ENCODE measurements at regions not wholly inside any gene's neighbourhood (a gene's known extent, or its start where the extent isn't known, plus 50 kb on each side); places are given as distances from the start of the nearest gene placed in this dataset.
"Not testable (repeated sequence)": the region's sequence is repeated elsewhere in the genome, so short reads cannot be mapped to it uniquely, and the experiment has no call there.

- H3K4me3 ChIP-seq = no peak overlapping the region
- intact Hi-C loops (cut with DNase I; ENCODE audit: low total_unique reads) = no loop called here
- WGBS, 5 donors = 67 to 93% (median 79%) methylated on average over 1 of the region's 1 CpG
- no peak for DNase-seq
- no peak for TF ChIP-seq POLR2A (IDR thresholded peaks at IDR 0.05)
- TF ChIP-seq EP300 (IDR thresholded peaks at IDR 0.05) = no peak
- TF ChIP-seq, protein P1, sequence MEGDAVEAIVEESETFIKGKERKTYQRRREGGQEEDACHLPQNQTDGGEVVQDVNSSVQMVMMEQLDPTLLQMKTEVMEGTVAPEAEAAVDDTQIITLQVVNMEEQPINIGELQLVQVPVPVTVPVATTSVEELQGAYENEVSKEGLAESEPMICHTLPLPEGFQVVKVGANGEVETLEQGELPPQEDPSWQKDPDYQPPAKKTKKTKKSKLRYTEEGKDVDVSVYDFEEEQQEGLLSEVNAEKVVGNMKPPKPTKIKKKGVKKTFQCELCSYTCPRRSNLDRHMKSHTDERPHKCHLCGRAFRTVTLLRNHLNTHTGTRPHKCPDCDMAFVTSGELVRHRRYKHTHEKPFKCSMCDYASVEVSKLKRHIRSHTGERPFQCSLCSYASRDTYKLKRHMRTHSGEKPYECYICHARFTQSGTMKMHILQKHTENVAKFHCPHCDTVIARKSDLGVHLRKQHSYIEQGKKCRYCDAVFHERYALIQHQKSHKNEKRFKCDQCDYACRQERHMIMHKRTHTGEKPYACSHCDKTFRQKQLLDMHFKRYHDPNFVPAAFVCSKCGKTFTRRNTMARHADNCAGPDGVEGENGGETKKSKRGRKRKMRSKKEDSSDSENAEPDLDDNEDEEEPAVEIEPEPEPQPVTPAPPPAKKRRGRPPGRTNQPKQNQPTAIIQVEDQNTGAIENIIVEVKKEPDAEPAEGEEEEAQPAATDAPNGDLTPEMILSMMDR (IDR thresholded peaks at IDR 0.05) = no peak
- TF ChIP-seq POLR2AphosphoS5 (IDR thresholded peaks at IDR 0.05) = no peak
- H3K9me3 ChIP-seq = no peaks in the 10 kb centered on the region
- no peaks in the 10 kb centered on the region for H3K27me3 ChIP-seq
- no peaks in the 10 kb centered on the region for H3K36me3 ChIP-seq
- H3K4me1 ChIP-seq = no peaks in the 10 kb centered on the region
- no peak overlapping the region for H3K27ac ChIP-seq
Measured at GRCh38 chr6:19562468-19562867, 274.7 kb upstream of the ID4 start.

DNA sequence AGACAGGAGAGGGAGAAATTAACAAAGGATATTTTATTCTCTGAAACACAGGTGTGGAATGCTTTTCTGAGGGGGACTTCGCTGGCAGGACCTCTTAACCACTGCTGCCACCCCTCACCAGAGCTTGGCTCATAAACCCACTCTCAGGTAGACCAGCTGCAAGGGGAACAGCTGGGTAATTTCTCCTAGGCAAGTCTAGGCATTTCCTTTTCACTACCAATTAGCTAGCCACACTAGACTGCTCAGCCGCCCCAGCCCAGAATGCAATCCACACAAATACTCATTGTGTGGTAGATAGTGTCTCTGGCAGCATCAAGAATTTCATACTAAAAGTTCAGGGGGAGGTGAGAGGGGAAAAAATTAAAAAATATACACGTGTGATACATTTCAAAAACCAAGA is 267.6 kb upstream of the ID4 start:
- no peak overlapping the region for H3K4me3 ChIP-seq
- intact Hi-C loops (cut with DNase I; ENCODE audit: low total_unique reads) = no loop called here
- no peaks in the 10 kb centered on the region for H3K9me3 ChIP-seq

DNA sequence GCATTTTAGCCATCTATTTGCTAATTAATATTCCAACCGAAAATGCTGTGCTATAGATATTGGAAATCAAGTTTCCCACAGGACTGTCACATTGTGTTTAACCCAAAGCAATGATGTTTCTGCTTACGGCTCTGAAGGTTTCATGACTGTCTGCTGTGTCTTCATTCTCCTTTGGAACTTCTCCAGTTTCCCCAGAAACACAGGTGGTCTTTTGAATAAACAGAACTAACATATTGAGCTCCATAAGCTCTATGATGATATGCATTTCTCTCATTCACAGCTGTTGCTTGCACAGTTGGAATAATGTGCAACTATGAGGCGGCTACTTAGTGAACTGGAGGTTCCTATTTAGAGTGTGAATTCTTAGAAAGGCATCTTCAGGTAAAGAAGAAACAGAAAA is 266.0 kb upstream of the ID4 start:
- intact Hi-C loops (cut with DNase I; ENCODE audit: low total_unique reads) = no loop called here
- TF ChIP-seq, protein P1 (IDR thresholded peaks at IDR 0.05) = no peak
- TF ChIP-seq POLR2A (IDR thresholded peaks at IDR 0.05) (no peak), EP300 (IDR thresholded peaks at IDR 0.05) (no peak)

More for the DNA sequence above, 267.6 kb upstream of the ID4 start:
- Histone ChIP-seq H3K36me3 (no peaks in the 10 kb centered on the region), H3K27me3 (no peaks in the 10 kb centered on the region), H3K27ac (no peak overlapping the region), H3K4me1 (no peaks in the 10 kb centered on the region)
- 55 to 66% (median 60%) methylated on average over 3 of the region's 3 CpGs for WGBS, 5 donors
- TF ChIP-seq POLR2A (IDR thresholded peaks at IDR 0.05) (no peak), POLR2AphosphoS5 (IDR thresholded peaks at IDR 0.05) (no peak), EP300 (IDR thresholded peaks at IDR 0.05) (no peak)
- TF ChIP-seq, protein P1 (IDR thresholded peaks at IDR 0.05) = no peak
- DNase-seq = no peak

GRCh38 chr6:19578481-19578880 is 258.7 kb upstream of the ID4 start:
- Histone ChIP-seq H3K4me3 (no peak overlapping the region), H3K27me3 (no peaks in the 10 kb centered on the region), H3K4me1 (no peaks in the 10 kb centered on the region), H3K36me3 (no peaks in the 10 kb centered on the region), H3K27ac (no peak overlapping the region), H3K9me3 (peaks cover 0 to 19% (median 11%) of the 10 kb centered on the region in 4 donors)
- intact Hi-C loops (cut with DNase I; ENCODE audit: low total_unique reads) = no loop called here
- no peak for TF ChIP-seq POLR2A (IDR thresholded peaks at IDR 0.05)
- no peak for TF ChIP-seq POLR2AphosphoS5 (IDR thresholded peaks at IDR 0.05)
- no peak for TF ChIP-seq EP300 (IDR thresholded peaks at IDR 0.05)
- TF ChIP-seq, protein P1 (IDR thresholded peaks at IDR 0.05) = no peak
- no peak for DNase-seq
- WGBS, 5 donors = 77 to 86% (median 81%) methylated on average over 4 of the region's 4 CpGs

More for the DNA sequence above, 266.0 kb upstream of the ID4 start:
- no peak overlapping the region for H3K27ac ChIP-seq
- H3K4me3 ChIP-seq = no peak overlapping the region
- peaks cover 0 to 4% (median 0%) of the 10 kb centered on the region in 4 donors for H3K9me3 ChIP-seq
- H3K36me3 ChIP-seq = no peaks in the 10 kb centered on the region
- H3K27me3 ChIP-seq = no peaks in the 10 kb centered on the region
- WGBS, 5 donors = 76 to 92% (median 89%) methylated on average over 3 of the region's 3 CpGs
- no peak for DNase-seq
- no peaks in the 10 kb centered on the region for H3K4me1 ChIP-seq

DNA sequence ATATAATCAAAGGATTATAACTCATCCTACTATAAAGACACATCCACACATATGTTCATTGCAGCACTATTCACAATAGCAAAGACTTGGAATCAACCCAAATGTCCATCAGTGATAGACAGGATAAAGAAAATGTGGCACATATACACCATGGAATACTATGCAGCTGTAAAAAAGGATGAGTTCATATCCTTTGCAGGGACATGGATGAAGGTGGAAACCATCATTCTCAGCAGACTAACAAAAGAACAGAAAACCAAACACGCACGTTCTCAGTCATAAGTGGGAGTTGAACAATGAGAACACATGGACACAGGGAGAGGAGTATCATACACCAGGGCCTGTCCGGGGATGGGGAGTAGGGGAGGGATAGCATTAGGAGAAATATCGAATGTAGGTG is 253.0 kb upstream of the ID4 start:
- H3K4me1 ChIP-seq; H3K4me3 ChIP-seq; H3K9me3 ChIP-seq; intact Hi-C loops (cut with DNase I; ENCODE audit: low total_unique reads); DNase-seq; H3K36me3 ChIP-seq; H3K27ac ChIP-seq; H3K27me3 ChIP-seq: not testable (repeated sequence)
- WGBS, 5 donors = 83 to 97% (median 93%) methylated on average over 4 of the region's 4 CpGs
